SK-N-SH (cell line): ENCODE measurements at regions not wholly inside any gene's neighbourhood (a gene's known extent, or its start where the extent isn't known, plus 50 kb on each side); places are given as distances from the start of the nearest gene placed in this dataset.
A peak's percentile ranks its signal among the peaks of the same experiment; 100 is the strongest.

Experiments used
- CHD2 ChIP-seq: fragments of 150-350 bp; IDR thresholded peaks from 2 replicates; pipeline ENCODE4 v1.6.1; 2018; ENCODE audit warnings: low read length; ENCODE audit not compliant: partially characterized antibody
- CTCF ChIP-seq: fragments of 200-600 bp; sonication (generic); IDR thresholded peaks from 2 replicates; pipeline ENCODE4 v1.6.1; 2017; ENCODE audit warnings: antibody characterized with exemption, mild to moderate bottlenecking, moderate library complexity
- ELF1 ChIP-seq: IDR thresholded peaks from 2 replicates; pipeline ENCODE4 v1.4.0; 2012
- EP300 ChIP-seq, 2 experiments: IDR thresholded peaks; 2 replicates each; pipeline versions ENCODE4 v1.4.0 to v1.6.1; 2012; ENCODE audit warnings: borderline replicate concordance in 1 of 2, low read depth in 1 of 2, low read length in 1 of 2
- EZH2phosphoT487 ChIP-seq: fragments of 200-600 bp; sonication (generic); IDR thresholded peaks from 2 replicates; pipeline ENCODE4 v1.6.1; 2017; ENCODE audit warnings: low read depth, mixed run types, mild to moderate bottlenecking, antibody characterized with exemption, moderate library complexity, borderline replicate concordance
- FOSL2 ChIP-seq: IDR thresholded peaks from 2 replicates; pipeline ENCODE4 v1.4.0; 2012; ENCODE audit warnings: low read depth, mild to moderate bottlenecking, moderate library complexity, borderline replicate concordance
- GABPA ChIP-seq: IDR thresholded peaks from 2 replicates; pipeline ENCODE4 v1.4.0; 2012; ENCODE audit warnings: low read depth, mild to moderate bottlenecking
- GATA2 ChIP-seq: sonication (generic); formaldehyde crosslinking; IDR thresholded peaks from 2 replicates; pipeline ENCODE4 v1.5.0; 2020; ENCODE audit warnings: mild to moderate bottlenecking, missing genetic modification reagents
- MXI1 ChIP-seq: IDR thresholded peaks from 2 replicates; pipeline ENCODE4 v1.6.1; 2012; ENCODE audit warnings: mild to moderate bottlenecking, low read depth, low read length, improper control_type of control experiment
- NFIC ChIP-seq: IDR thresholded peaks from 2 replicates; pipeline ENCODE4 v1.4.0; 2012; ENCODE audit warnings: borderline replicate concordance
- RCOR1 ChIP-seq: fragments of 150-350 bp; IDR thresholded peaks from 2 replicates; pipeline ENCODE4 v1.6.1; 2017; ENCODE audit warnings: antibody characterized with exemption, low read length
- REST ChIP-seq: IDR thresholded peaks from 2 replicates; pipeline ENCODE4 v1.6.1; 2012; ENCODE audit warnings: mild to moderate bottlenecking, low read depth, low read length, moderate library complexity
- RFX5 ChIP-seq: IDR thresholded peaks from 2 replicates; pipeline ENCODE4 v1.6.1; 2012; ENCODE audit warnings: mild to moderate bottlenecking, improper control_type of control experiment, low read length
- RXRA ChIP-seq: IDR thresholded peaks from 2 replicates; pipeline ENCODE4 v1.4.0; 2012; ENCODE audit warnings: low read depth, mild to moderate bottlenecking, borderline replicate concordance
- SIN3A ChIP-seq: IDR thresholded peaks from 2 replicates; pipeline ENCODE4 v1.6.1; 2012; ENCODE audit warnings: low read depth, mild to moderate bottlenecking, low read length, moderate library complexity, borderline replicate concordance
- SMC3 ChIP-seq: IDR thresholded peaks from 2 replicates; pipeline ENCODE4 v1.6.1; 2012; ENCODE audit warnings: low read depth, low read length, improper control_type of control experiment
- TAF1 ChIP-seq: IDR thresholded peaks from 2 replicates; pipeline ENCODE4 v1.6.1; 2012; ENCODE audit warnings: low read depth, mild to moderate bottlenecking, low read length, moderate library complexity, borderline replicate concordance
- TCF12 ChIP-seq: IDR thresholded peaks from 2 replicates; pipeline ENCODE4 v1.4.0; 2012
- USF2 ChIP-seq: fragments of 150-350 bp; IDR thresholded peaks from 2 replicates; pipeline ENCODE4 v1.6.1; 2017; ENCODE audit warnings: antibody characterized with exemption, low read length, low read depth, borderline replicate concordance
- YY1 ChIP-seq: IDR thresholded peaks from 2 replicates; pipeline ENCODE4 v1.4.0; 2012; ENCODE audit warnings: low read depth, mild to moderate bottlenecking
- TF ChIP-seq, protein P1 (sequence below): IDR thresholded peaks from 2 replicates; pipeline ENCODE4 v1.4.0; 2012; ENCODE audit warnings: low read depth
- TF ChIP-seq, protein P2 (sequence below): IDR thresholded peaks from 2 replicates; pipeline ENCODE4; 2012

DNA sequence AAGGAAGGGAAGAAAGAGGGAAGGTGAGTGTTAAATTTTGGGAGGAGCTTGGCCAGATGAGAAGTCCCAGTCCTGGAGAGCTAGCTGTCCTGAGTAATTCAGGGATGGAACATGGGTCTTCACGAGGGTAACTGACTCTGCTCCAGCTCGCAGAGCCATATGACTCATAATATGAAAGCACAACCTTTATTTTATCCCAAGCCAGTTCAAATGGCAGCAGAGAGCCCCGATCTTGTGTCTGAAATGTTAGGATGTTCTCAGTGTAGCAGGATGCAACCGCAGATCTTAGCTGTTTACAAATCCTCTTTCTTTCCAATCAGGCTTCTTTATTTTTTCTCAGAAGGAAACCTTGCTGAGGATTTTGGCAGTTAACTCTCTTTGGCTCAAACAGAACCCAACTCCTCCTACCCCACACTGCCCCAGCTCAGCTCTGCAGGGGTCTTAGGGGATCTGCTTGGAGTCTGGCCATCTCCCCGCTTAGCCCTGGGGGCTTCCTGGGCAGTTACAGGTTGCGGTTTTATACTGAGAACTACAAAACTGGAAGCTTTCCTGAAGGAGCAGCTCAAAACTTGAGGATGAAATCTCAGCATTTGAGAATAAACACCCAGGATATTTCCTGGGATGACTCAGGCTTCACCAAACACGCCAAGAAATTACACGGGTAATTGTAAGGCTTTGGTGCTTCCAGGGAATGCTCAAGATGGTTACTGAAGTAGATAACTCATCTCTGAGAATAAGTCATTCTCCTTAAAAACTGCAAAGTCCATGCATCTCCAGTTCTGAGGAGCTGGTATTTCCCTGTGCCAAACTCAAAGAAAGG is 92.5 kb downstream of the VCPKMT start (continued):
- no peak for TF ChIP-seq CTCF
- TF ChIP-seq CHD2 = no peak
- 0 out of 2 replicates have a peak, but pooled peaks have one; percentile 7 for TF ChIP-seq TAF1
- no peak for TF ChIP-seq USF2
- TF ChIP-seq, protein P1, sequence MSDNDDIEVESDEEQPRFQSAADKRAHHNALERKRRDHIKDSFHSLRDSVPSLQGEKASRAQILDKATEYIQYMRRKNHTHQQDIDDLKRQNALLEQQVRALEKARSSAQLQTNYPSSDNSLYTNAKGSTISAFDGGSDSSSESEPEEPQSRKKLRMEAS = 0 out of 2 replicates have a peak, but pooled peaks have one; percentile 26
- no peak for TF ChIP-seq RCOR1
- no peak for TF ChIP-seq RFX5
- TF ChIP-seq GABPA = no peak
- no peak for TF ChIP-seq REST
- no peak; the same call in 1 of the 2 replicates for TF ChIP-seq RXRA
- peak; percentile 59; the same call in 1 of the 2 replicates for TF ChIP-seq YY1
- peak; percentile 73 for TF ChIP-seq TCF12
- TF ChIP-seq SMC3 = no peak
- peak; percentile 19; the same call in 1 of the 2 replicates for TF ChIP-seq SIN3A
- peak; percentile 78 for TF ChIP-seq FOSL2
- TF ChIP-seq EP300 (IDR thresholded peaks at IDR 0.05; ENCODE audit: borderline replicate concordance in 1 of 2, low read depth in 1 of 2, low read length in 1 of 2) = peak in 1 of 2 experiments; percentile 67; a peak in 2 of 4 replicates
- TF ChIP-seq, protein P2, sequence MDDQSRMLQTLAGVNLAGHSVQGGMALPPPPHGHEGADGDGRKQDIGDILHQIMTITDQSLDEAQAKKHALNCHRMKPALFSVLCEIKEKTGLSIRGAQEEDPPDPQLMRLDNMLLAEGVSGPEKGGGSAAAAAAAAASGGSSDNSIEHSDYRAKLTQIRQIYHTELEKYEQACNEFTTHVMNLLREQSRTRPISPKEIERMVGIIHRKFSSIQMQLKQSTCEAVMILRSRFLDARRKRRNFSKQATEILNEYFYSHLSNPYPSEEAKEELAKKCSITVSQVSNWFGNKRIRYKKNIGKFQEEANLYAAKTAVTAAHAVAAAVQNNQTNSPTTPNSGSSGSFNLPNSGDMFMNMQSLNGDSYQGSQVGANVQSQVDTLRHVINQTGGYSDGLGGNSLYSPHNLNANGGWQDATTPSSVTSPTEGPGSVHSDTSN = peak; percentile 60
- TF ChIP-seq NFIC = peak; percentile 82
- TF ChIP-seq EZH2phosphoT487 = no peak
- no peak for TF ChIP-seq ELF1
- TF ChIP-seq MXI1 = no peak
- TF ChIP-seq GATA2 (CRISPR knock-in tag) = no peak
